H1 (cell line): ENCODE measurements at regions not wholly inside any gene's neighbourhood (a gene's known extent, or its start where the extent isn't known, plus 50 kb on each side); places are given as distances from the start of the nearest gene placed in this dataset.

Source experiments
- EP300 ChIP-seq, 2 experiments: IDR thresholded peaks; 1 replicate in 1 of 2; 2 replicates in 1 of 2; pipeline ENCODE4 v1.6.1; 2011 to 2012; ENCODE audit warnings: low read depth in 2 of 2, low read length in 2 of 2, mild to moderate bottlenecking in 2 of 2, borderline replicate concordance in 1 of 2, inconsistent platforms in 1 of 2, moderate library complexity in 1 of 2
- MAFK ChIP-seq: IDR thresholded peaks from 2 replicates; pipeline ENCODE4 v1.6.1; 2012; ENCODE audit warnings: low read depth, mild to moderate bottlenecking, improper control_type of control experiment, low read length
- SRF ChIP-seq: IDR thresholded peaks from 2 replicates; pipeline ENCODE4 v1.6.1; 2011; ENCODE audit warnings: mild to moderate bottlenecking, low read depth, low read length, moderate library complexity
- TF ChIP-seq, protein P1 (sequence below), 3 experiments: IDR thresholded peaks; 1 replicate in 2 of 3; 2 replicates in 1 of 3; pipeline versions ENCODE4 v1.5.1 to v1.6.1; 2011; ENCODE audit warnings: low read length in 3 of 3, mild to moderate bottlenecking in 3 of 3, inconsistent platforms in 2 of 3, low read depth in 1 of 3, moderate library complexity in 1 of 3; ENCODE audit not compliant: insufficient read depth in 1 of 3; ENCODE audit errors: control extremely low read depth in 1 of 3

DNA sequence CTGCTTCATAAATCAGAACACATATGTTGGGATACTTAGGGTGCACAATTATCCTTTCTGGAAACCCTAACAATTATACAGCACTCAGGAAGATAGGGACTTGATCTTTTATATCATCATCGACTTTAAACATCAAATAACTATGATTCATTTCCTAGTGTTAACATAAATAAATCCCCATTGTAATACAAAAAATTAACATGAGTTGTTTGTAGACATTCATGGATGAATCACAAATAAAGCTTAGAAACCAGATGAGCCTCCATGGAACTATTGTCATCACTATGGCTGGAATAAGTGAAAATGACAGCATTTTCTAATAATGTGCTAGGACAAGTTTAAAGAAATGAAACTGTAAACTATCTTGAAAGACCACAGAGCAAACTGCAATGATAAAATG lies 821.7 kb downstream of the GATA3 start:
- no peak for TF ChIP-seq SRF
- no peak for TF ChIP-seq MAFK
- TF ChIP-seq, protein P1, sequence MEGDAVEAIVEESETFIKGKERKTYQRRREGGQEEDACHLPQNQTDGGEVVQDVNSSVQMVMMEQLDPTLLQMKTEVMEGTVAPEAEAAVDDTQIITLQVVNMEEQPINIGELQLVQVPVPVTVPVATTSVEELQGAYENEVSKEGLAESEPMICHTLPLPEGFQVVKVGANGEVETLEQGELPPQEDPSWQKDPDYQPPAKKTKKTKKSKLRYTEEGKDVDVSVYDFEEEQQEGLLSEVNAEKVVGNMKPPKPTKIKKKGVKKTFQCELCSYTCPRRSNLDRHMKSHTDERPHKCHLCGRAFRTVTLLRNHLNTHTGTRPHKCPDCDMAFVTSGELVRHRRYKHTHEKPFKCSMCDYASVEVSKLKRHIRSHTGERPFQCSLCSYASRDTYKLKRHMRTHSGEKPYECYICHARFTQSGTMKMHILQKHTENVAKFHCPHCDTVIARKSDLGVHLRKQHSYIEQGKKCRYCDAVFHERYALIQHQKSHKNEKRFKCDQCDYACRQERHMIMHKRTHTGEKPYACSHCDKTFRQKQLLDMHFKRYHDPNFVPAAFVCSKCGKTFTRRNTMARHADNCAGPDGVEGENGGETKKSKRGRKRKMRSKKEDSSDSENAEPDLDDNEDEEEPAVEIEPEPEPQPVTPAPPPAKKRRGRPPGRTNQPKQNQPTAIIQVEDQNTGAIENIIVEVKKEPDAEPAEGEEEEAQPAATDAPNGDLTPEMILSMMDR (IDR thresholded peaks at IDR 0.05; ENCODE audit: control extremely low read depth in 1 of 3, insufficient read depth in 1 of 3, low read depth in 1 of 3, low read length in 3 of 3) = no peak
- TF ChIP-seq EP300 (IDR thresholded peaks at IDR 0.05; ENCODE audit: borderline replicate concordance in 1 of 2, low read depth in 2 of 2, low read length in 2 of 2) = no peak
